ENCODE measurements at regions not wholly inside any gene's neighbourhood (a gene's known extent, or its start where the extent isn't known, plus 50 kb on each side); places are given as distances from the start of the nearest gene placed in this dataset.
"Not testable (repeated sequence)": the region's sequence is repeated elsewhere in the genome, so short reads cannot be mapped to it uniquely, and the experiment has no call there.

GRCh38 chr14:54010981-54011380, 54.4 kb upstream of the BMP4 start:
- DNase-seq, result peak; percentile 40

- no peak for DNase-seq
Measured at GRCh38 chr14:54023027-54023426, 66.4 kb upstream of the BMP4 start.

GRCh38 chr14:54025661-54026060, 69.0 kb upstream of the BMP4 start:
- peak; percentile 66 for DNase-seq

- DNase-seq, result no peak
Measured at GRCh38 chr14:54026671-54027070, 70.0 kb upstream of the BMP4 start.

- not testable (repeated sequence) for DNase-seq
Measured at GRCh38 chr14:54030996-54031395, 74.4 kb upstream of the BMP4 start.

GRCh38 chr14:54033285-54033684, 76.7 kb upstream of the BMP4 start:
- not testable (repeated sequence) for DNase-seq

- no peak for DNase-seq
Measured at GRCh38 chr14:54038724-54039123, 82.1 kb upstream of the BMP4 start.

GRCh38 chr14:54039311-54039710, 82.7 kb upstream of the BMP4 start:
- DNase-seq, result no peak

- no peak for DNase-seq
Measured at GRCh38 chr14:54040846-54041245, 84.2 kb upstream of the BMP4 start.

GRCh38 chr14:54046250-54046649, 89.6 kb upstream of the BMP4 start:
- peak; percentile 89 for DNase-seq

- DNase-seq, result no peak
Measured at GRCh38 chr14:54047645-54048308, 91.2 kb upstream of the BMP4 start.

- peak; percentile 67 for DNase-seq
Measured at GRCh38 chr14:54048311-54048710, 91.7 kb upstream of the BMP4 start.

- peak; percentile 42 for DNase-seq
Measured at GRCh38 chr14:54048736-54049135, 92.1 kb upstream of the BMP4 start.

- no peak for DNase-seq
Measured at GRCh38 chr14:54050759-54051158, 94.1 kb upstream of the BMP4 start.

- no peak for DNase-seq
Measured at GRCh38 chr14:54052696-54053385, 96.2 kb upstream of the BMP4 start.

GRCh38 chr14:54053386-54053745, 96.7 kb upstream of the BMP4 start:
- DNase-seq, result no peak

GRCh38 chr14:54058505-54058904, 101.9 kb upstream of the BMP4 start:
- peak; percentile 14 for DNase-seq

- DNase-seq, result peak; percentile 12
Measured at GRCh38 chr14:54083549-54084239, 127.1 kb upstream of the BMP4 start.

GRCh38 chr14:54085232-54085761, 128.7 kb upstream of the BMP4 start:
- no peak for DNase-seq

- no peak for DNase-seq
Measured at GRCh38 chr14:54085841-54086240, 129.2 kb upstream of the BMP4 start.

- DNase-seq, result peak; percentile 63
Measured at GRCh38 chr14:54086767-54087166, 130.1 kb upstream of the BMP4 start.

GRCh38 chr14:54087376-54087775, 130.8 kb upstream of the BMP4 start:
- DNase-seq, result peak; percentile 62

GRCh38 chr14:54088271-54088670, 131.6 kb upstream of the BMP4 start:
- no peak for DNase-seq

- no peak for DNase-seq
Measured at GRCh38 chr14:54090274-54090673, 133.6 kb upstream of the BMP4 start.

Measured in NCI-H69 (cell line).